Fibroblast of skin of right quadriceps (primary cell): ENCODE measurements at regions not wholly inside any gene's neighbourhood (a gene's known extent, or its start where the extent isn't known, plus 50 kb on each side); places are given as distances from the start of the nearest gene placed in this dataset.
"Not testable (repeated sequence)": the region's sequence is repeated elsewhere in the genome, so short reads cannot be mapped to it uniquely, and the experiment has no call there.

Experiments
- DNase-seq: peaks from one replicate; pipeline ENCODE4 v3.0.0-alpha.2; 2013

DNA sequence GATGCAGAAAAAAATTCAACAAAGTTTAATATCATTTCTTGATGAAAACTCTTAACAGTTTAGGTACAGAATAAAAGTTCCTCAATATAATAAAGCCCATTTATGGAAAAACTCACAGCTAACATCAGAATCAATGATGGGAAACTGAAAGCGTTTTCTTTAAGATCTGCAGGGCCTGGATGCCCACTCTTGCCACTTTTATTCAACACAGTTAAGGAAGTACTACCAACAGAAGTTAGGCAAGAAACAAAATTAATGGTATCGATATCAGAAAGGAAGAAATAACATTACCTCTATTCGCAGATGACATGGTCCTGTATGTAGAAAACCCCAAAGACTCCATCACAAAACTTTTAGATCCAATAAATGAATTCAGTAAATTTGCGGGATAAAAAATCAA lies 542.4 kb upstream of the RGMB start:
- DNase-seq, result no peak

DNA sequence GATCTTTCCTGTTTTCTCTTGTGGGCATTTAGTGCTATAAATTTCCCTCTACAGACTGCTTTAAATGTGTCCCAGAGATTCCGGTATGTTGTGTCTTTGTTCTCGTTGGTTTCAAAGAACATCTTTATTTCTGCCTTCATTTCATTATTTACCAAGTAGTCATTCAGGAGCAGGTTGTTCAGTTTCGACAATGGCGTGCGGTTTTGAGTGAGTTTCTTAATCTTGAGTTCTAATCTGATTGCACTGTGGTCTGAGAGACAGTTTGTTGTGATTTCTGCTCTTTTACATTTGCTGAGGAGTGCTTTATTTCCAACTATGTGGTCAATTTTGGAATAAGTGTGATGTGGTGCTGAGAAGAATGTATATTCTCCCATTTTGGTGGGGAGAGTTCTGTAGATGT lies 535.7 kb upstream of the RGMB start:
- not testable (repeated sequence) for DNase-seq

DNA sequence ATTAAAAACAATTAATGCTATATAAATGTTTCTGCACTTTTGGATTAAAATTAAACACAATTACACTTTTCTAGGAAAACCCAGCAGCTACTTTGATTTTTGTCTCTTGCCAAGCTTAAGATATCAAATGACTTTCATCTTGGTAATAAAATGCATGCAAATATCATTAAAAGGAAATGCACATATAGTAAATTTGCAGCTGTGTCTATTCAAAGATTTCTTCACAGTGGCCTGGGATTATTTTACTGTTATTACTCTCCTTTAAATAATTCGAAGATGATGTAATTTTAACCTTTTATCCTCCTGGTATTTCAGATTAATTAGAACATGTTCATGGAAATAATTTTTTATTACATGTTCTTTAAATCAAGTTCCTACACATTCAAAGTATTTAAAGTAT lies 529.5 kb upstream of the RGMB start:
- no peak for DNase-seq

DNA sequence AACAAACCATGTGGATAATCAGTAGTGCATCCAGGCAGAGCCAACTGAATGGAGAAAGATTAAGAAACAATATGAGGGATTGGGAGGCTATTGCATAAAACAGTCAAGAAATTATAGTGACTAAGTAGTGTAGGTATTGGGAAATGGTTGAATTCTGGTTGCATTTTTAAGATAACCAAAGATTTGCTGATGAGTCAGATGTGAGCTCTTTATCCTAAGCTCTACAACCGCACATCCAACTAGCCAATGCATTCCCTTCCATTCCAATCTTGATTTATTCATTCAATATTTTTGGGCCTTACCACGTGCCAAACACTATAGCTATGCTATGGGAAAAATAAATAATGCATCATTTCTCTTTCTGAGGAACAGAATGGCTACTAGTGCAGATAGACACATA lies 524.5 kb upstream of the RGMB start:
- peak; percentile 94 for DNase-seq

DNA sequence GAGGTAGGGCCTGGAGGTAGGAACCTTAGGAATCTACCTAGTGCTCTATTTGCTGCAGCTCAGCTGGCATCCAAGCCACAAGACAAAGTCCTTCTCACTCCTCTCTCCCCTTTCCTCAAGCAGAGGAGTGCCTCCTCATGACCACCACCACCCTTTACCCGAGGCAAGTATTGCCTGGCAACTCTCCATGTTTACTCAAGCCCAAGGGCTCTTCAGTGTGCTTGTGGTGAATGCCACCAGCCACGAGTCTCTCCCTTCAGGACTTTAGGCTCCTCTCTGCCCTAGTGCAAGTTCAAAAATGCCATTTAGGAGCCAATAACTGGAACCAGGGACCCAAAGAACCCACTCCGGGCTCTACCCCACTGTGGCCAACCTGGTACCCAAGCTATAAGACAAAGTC lies 514.5 kb upstream of the RGMB start:
- DNase-seq, result no peak

DNA sequence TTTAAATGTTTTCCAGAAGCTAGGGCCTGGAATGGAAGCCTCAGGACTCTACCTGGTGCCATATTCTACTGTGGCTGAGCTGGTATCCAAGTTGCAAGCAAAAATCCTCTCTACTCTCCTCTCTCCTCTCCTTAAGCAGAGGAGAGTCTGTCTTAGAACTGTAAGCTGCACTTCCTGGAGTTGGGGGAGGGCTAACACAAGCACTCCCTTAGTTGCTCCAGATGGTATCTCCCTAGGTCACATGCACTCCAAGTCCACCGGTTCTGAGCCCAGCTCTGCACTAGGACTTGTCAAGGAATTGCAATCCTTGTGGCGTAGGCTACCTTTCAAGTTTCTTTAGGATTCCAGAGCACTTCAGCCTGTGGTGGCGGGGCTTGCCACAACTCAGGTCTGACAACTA lies 513.9 kb upstream of the RGMB start:
- no peak for DNase-seq

DNA sequence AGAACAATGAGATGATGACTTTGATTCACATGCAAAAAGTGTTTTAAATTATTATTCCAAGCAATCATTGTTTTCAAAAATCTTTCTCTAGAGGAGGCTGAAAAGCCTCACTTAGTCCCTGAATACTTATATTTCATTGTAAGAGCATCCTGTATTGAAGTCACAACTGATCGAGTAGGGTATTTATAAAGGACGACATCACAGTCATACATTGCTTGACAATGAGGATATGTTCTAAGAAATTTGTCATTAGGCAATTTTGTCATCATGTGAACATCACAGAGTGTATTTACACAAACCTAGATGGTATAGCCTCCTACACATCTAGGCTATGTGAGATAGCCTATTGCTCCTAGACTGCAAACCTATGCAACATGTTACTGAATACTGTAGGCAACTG lies 510.4 kb upstream of the RGMB start:
- no peak for DNase-seq

DNA sequence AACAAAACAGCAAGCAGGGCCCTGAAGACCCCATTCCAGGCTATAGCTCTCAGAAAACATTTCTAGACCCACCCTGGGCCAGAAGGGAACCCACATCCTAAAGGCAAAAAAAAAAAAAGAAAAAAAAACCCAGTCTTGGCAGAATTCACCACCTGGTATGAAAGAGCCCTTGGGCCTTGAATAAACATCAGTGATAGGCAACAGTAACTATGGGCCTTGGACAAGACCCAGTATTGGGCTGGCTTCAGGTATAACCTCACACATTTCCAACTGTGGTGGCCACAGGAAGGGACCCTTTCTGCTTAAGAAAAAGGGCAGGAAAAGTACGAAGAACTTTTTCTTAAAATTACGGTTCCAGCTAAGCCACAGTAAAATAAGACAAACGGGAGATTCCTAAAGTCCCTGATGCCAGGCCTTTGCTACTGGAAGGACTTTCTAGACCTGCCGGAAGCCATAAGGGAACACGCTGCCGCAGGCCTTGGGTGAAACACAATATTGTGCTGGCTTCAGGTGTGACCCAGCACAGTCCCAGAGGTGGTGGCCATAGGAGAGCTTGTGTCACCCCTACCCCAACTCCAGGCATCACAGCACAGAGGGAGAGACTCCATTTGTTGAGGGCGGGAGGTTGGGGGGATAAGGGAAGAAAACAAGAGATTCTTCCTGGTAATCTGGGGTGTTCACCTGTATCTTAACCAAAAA lies 505.2 kb upstream of the RGMB start:
- DNase-seq, result no peak

DNA sequence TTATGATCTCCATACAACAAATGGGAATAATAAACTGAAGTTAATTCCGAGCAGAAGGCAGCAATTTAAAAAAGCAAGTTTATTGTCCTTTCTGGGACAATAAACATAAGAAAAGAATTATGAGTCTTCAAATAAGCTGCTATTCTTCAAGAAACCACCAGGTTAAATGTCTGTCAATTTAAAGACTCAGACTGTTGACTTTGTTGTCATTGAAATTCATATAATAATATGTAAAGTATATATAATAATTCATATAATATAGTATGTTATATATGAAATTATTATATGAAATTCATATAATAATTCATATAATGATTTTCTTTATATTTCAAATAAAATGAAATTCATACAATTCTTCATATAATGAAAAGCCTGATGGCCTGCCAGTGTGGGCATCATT lies 497.5 kb upstream of the RGMB start:
- DNase-seq, result no peak

DNA sequence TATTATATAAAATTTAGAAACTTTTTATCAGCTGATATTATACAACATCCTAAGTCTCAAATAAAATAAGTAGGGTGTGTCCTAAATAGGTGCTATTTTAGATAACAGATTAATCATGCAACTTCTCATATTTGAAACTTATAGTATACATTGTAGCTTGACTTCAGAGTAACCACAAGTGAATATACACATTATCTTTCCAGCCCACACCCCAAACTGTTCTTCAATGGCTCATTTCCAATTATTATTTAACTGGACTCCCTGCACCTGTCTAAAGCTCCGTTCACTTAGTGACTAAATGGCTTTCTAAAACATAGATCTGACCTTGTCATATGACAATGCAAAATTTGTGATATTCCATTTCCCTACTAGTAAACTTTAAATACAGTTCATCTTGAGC lies 490.9 kb upstream of the RGMB start:
- no peak for DNase-seq

DNA sequence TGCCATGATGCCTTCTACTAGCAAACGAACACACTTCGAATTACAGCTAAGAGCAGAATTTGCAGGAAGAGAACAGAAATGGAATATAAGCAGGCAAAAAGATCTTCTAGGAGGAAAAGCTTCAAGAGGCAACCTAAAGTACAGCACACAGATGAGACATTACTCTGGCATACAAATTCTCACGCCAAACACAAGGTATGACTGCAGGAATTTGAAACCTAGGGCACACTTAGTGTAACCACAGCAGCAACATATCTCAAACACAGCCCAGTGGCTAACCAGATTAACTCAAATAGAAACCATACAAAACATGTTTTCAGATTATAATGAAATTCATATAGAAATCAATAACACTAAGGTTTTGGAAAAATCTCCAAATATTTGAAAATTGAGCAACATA lies 481.0 kb upstream of the RGMB start:
- peak; percentile 39 for DNase-seq

DNA sequence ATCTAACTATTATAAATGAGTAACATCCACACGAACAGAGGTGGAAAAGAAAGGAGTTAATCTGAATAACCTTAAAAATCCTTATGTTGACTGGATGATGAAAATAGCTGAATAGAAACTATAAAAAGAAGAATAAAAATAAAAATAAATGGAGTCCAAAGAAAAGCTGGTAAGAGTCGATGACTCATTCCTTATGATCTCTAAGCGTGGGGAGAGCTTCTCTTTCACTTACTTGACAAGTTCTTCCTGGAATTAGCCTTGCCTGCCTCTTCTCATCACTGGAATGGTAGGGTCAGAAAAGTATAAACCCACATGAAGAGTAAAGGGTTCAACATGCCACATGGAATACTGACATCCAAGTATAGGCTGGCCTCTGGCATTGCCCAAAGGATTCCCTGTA lies 477.0 kb upstream of the RGMB start:
- peak; percentile 53 for DNase-seq

DNA sequence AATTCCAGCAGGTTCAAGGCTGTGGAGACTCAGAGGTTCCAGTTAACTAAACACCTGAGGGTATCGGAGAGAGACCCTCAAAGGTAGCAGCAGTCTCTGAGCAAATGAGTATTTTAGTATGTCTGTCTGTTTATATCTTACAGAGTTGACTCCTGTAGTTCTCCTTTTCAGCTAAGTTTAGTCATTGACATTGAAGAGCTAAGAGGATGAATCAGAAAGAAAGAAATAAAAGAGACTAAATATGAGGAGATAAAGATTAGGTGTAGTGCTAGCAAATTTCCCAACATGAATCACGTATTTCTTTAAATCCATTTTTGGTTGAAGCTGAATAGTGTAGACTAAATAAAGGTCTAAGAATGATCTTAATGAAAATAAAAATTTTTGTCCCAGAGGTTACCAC lies 474.0 kb upstream of the RGMB start:
- no peak for DNase-seq

DNA sequence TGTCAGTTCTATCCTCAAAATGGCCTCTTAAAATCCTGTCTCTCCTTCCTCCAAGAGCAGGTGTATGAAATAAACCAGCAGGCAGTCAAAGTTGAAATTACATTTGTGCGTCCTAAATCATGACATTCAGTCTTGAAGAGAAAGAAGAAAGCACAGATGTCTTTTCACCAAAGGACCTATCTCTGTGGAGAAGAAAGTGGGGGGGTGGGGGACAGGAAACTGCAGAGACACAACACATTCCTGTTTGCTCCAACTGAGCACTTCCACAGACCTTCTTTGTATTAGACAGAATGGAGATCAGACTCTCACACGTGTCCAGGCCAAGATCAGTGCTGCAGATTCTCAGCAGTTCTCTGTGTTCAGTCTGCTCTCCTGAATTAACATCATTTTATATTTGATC lies 471.9 kb upstream of the RGMB start:
- DNase-seq, result peak; percentile 13

DNA sequence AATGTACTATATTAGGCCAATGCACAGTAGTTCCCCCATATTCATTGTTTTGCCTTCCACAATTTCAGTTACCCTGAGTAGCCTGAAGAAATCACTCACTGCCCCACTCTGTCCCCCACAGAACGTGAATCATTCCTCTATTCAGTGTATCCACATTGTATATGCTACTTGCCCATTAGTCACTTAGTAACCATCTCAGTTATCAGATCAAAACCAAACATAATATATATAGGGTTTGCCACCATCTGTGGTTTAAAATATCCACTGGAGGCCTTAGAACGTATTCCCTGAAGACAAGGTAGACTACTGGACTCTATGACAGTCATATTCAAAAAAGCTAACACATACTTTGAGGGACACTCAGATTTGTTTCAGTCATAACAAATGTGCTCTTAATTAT lies 465.7 kb upstream of the RGMB start:
- peak; percentile 92 for DNase-seq

DNA sequence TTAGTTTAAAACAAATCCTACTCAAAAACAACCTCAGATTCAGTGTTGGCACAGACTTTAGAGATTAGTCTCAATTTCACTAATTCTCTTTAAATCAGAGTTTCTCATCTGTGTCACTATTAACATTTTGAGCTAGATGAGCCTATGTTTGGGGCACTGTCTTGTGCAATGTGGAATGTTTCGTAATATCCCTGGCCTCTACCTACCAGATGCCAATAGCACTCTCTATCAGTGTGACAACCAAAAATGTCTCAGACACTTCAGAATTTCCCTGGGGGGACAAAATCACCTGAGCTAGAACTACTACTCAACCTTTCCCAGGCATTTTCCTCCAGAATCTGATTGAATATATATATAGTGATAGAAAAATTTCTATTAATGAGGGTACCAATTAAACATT lies 465.2 kb upstream of the RGMB start:
- DNase-seq, result no peak

DNA sequence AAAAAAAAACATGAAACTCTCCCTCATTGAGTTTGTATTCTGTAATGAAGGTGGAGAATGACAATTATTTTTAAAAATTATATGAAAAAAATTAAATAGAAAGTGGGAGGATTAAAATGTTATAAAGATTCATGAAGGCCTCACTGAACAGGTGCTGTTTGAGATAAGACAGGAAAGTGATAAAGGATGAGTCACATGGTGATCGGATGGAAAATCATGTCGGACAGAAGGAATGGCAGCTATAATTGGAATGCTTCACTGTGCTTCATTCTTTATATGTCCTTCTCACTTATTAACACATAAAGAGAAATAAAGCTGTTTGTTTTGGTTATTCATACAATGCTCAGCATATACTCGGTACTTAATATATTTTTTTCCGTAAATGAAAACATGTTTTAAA lies 464.5 kb upstream of the RGMB start:
- peak; percentile 35 for DNase-seq

DNA sequence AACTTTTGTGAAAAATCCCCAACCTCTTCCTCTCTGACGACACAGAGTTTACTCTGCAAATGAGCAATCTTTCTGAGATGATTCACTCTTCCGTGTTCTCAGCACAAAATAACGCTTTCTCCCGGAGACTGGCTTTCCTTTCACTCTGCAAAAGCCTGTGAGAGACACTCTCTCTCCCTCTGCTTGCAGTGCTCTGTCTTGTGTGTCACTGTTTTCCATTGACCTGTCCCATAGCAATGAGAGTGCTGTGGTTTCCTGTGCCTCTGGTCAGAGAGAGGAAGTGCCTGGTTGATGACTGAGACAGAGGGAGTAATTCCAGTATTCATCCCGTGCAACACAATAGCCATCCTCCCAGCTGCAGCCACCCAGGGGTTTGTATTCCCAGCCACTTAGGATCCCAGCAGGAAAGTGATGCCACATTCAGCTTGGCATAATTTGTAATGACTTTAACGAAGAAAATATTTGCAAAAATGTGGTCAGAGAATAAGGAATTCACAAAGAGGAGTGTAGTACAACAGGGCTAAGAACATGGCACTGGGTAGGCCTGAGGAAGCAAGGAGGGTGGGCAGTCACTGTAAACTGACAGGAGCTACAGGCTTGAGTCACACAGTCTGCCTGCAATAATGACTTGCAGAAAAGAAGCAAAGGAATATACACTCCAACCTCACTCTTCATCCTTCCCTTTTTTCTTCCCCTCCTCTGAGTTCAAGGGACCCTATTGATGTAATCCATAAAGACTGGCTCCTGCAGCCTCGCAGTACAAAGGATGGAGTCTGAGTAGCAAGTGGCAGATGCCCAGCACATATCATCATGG lies 463.5 kb upstream of the RGMB start:
- DNase-seq, result peak; percentile 99

DNA sequence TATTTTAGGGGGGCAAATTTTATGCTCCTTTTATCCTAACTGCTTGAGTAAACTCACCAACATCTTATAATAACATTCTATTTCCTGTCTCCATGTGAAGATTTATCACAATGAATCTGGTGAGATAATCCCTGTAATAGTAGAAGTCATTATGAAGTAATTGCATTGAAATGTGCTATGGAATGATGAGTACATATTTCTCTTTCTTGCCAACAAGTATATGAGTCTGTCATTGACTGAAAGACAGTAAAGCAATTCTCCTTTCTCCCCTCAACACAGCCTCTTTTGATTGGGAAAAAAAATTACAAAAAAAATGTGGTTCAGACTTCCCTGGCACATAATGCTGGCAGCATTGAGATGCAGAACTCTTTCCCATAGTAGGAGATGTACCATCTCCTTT lies 459.2 kb upstream of the RGMB start:
- DNase-seq, result peak; percentile 92

DNA sequence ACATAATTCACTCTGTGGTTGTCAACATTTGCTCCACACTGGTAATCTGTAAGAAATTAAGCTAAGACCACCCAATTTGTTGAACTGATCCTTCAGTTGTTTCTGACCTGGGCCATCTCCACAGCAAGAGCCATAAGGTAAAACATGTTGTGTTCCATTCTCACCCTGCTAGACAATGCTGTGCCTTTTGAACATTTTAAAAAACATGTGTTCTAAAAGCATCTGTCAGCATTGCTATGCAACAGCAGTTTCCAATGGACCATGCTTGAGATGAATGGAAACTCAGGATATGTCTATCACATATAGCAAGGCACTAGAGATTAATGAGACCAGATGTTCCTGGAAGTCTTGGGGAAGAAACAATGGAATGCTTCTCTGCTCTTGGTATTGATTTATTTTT lies 455.1 kb upstream of the RGMB start:
- DNase-seq, result peak; percentile 57

DNA sequence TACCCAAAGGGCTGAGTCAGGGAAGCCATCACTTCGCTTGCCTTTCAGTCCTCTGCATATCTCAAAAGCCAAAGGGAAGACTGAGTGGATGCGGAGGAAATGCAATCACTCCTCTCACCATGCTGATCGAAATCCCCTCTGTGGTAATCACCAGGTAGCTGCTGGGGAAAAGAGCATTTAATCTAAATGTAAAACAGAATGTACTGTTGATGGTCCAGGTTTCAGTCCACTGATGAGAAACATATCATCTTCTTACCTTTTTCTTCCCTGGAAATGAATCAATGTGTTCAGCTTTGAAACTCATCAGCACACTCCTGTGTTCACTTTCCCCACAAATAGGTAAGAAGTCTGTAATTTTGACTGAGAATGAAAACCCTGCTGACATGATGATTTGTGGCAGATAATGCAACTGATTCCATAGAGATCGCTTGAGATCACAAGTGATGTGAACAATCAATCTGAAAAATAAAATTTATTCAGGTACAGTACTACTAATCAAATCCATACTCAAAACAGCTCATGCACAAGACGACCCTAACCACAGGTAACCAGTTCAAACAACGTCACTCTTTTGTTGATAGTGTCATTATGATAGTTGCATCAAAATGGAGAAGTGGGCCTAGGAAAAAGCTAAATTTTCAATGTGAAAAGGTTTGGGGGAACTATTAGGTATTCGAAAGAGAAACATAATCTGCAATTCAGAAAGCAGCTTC lies 454.0 kb upstream of the RGMB start:
- DNase-seq, result no peak

DNA sequence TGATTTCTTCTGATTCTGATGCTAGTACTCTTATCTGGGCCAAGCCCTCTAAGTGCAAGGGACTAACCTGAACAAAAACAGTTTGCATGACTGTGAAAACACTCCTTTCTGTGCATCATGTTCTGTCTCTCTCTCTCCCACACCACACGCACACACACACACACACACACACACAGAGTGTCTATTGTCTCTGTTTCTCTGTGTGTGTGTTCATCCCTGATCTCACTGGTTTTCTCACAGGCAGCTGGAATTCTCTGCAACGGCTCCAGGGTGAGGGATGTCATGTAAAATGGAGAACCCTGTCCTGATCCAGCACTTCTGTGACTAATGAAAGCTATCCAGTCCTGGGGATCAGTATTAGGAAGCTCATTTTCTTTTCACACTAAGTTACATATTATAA lies 453.1 kb upstream of the RGMB start:
- no peak for DNase-seq

DNA sequence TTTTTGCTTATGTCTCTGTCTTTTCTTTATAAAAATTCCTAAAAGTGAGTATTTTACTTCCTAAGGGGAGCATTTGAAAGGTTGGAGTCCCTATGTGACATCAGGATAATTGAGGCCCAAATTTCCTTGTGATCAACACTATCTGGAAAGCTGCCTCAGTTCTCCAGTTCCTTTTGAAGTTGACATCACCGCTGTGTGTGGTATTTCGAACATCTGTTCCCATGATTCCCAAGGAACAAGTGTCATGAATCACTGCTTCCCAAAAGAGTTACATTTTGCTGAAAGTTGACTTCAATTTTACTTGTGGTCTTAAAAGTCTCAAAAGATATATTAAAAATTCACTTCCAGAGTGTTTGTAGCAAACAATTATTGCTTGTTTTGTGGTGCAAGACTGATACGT lies 452.1 kb upstream of the RGMB start:
- DNase-seq, result no peak

DNA sequence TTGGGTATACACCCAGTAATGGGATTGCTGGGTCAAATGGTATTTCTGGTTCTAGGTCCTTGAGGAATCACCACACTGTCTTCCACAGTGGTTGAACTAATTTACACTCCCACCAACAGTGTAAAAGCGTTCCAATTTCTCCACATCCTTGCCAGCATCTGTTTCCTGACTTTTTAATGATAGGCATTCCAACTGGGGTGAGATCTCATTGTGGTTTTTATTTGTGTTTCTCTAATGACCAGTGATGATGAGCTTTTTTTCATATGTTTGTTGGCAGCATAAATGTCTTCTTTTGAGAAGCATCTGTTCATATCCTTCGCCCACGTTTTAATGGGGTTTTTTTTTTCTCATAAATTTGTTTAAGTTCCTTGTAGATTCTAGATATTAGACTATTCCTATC lies 448.3 kb upstream of the RGMB start:
- not testable (repeated sequence) for DNase-seq
